Tibial nerve (tissue), 4 donors: ENCODE measurements at regions not wholly inside any gene's neighbourhood (a gene's known extent, or its start where the extent isn't known, plus 50 kb on each side); places are given as distances from the start of the nearest gene placed in this dataset.
"Not testable (repeated sequence)": the region's sequence is repeated elsewhere in the genome, so short reads cannot be mapped to it uniquely, and the experiment has no call there.

Experiments used
- DNase-seq, 2 donors: peaks; one replicate each; pipeline ENCODE4 v3.0.0-alpha.2; 2019; ENCODE audit warnings: low spot score in 2 of 2
- H3K27ac ChIP-seq, 4 donors: fragments of 200-600 bp; sonication (generic) in 3 of 4; one replicate each; pipeline ENCODE4 v1.5.1; 2017 to 2019; ENCODE audit warnings: mild to moderate bottlenecking in 1 of 4
- H3K27me3 ChIP-seq, 2 donors: fragments of 200-600 bp; sonication (generic) in 1 of 2; one replicate each; pipeline versions ENCODE4 v1.5.1 to v1.6.0; 2017 to 2019
- H3K36me3 ChIP-seq, 3 donors: fragments of 200-600 bp; sonication (generic); one replicate each; pipeline ENCODE4 v1.5.1; 2018 to 2019
- H3K4me1 ChIP-seq, 4 donors: fragments of 200-600 bp; sonication (generic) in 3 of 4; one replicate each; pipeline ENCODE4 v1.5.1; 2017 to 2019
- H3K4me3 ChIP-seq, 4 donors: fragments of 200-600 bp; sonication (generic) in 3 of 4; one replicate each; pipeline ENCODE4 v1.5.1; 2017 to 2019; ENCODE audit warnings: mild to moderate bottlenecking in 1 of 4, moderate library complexity in 1 of 4
- H3K9me3 ChIP-seq, 4 donors: fragments of 200-600 bp; sonication (generic) in 3 of 4; one replicate each; pipeline ENCODE4 v1.5.1; 2017 to 2019
- CTCF ChIP-seq, 5 experiments: fragments of 200-600 bp in 3 of 5; fragments of 450-650 bp in 2 of 5; sonication (generic) in 3 of 5; IDR thresholded peaks; one replicate each; pipeline ENCODE4 v1.5.1; 2016 to 2019; ENCODE audit warnings: antibody characterized with exemption in 5 of 5, mild to moderate bottlenecking in 3 of 5, moderate library complexity in 2 of 5
- EP300 ChIP-seq, 2 donors: sonication (generic); formaldehyde crosslinking; IDR thresholded peaks; one replicate each; pipeline ENCODE4 v1.6.1; 2017; ENCODE audit warnings: antibody characterized with exemption in 2 of 2, mild to moderate bottlenecking in 1 of 2
- POLR2A ChIP-seq, 2 donors: fragments of 450-650 bp; IDR thresholded peaks; one replicate each; pipeline ENCODE4 v1.6.1; 2017; ENCODE audit warnings: antibody characterized with exemption in 2 of 2, mild to moderate bottlenecking in 2 of 2, moderate library complexity in 2 of 2
- WGBS, 2 donors: methylation state at CpG; one replicate each; pipeline ENCODE4 v1.1.5; 2018; 5-methylcytosine and 5-hydroxymethylcytosine counted together

- no peak for TF ChIP-seq EP300 (IDR thresholded peaks at IDR 0.05)
- no peak for TF ChIP-seq CTCF (IDR thresholded peaks at IDR 0.05)
- no peak for TF ChIP-seq POLR2A (IDR thresholded peaks at IDR 0.05)
- H3K4me1 ChIP-seq, result no peaks in the 10 kb centered on the region
- 93 to 96% methylated on average over 4 of the region's 4 CpGs for WGBS, 2 donors
- no peak overlapping the region for H3K27ac ChIP-seq
- H3K9me3 ChIP-seq, result peaks cover 0 to 6% (median 0%) of the 10 kb centered on the region in 4 donors
- DNase-seq, result no peak
- H3K27me3 ChIP-seq, result no peaks in the 10 kb centered on the region
- H3K36me3 ChIP-seq, result no peaks in the 10 kb centered on the region
- H3K4me3 ChIP-seq, result no peak overlapping the region
These were observed 281.1 kb upstream of the COL3A1 start for GRCh38 chr2:188693111-188693510.

GRCh38 chr2:188693771-188694170 is 280.4 kb upstream of the COL3A1 start:
- TF ChIP-seq POLR2A (IDR thresholded peaks at IDR 0.05) (no peak), CTCF (IDR thresholded peaks at IDR 0.05) (no peak), EP300 (IDR thresholded peaks at IDR 0.05) (no peak)
- WGBS, 2 donors, result 69 to 83% methylated on average over 2 of the region's 2 CpGs
- Histone ChIP-seq H3K36me3 (no peaks in the 10 kb centered on the region), H3K9me3 (peaks cover 0 to 4% (median 0%) of the 10 kb centered on the region in 4 donors), H3K4me1 (no peaks in the 10 kb centered on the region), H3K27ac (no peak overlapping the region), H3K27me3 (no peaks in the 10 kb centered on the region), H3K4me3 (no peak overlapping the region)
- DNase-seq, result no peak

GRCh38 chr2:188695953-188696352 is 278.2 kb upstream of the COL3A1 start:
- H3K36me3 ChIP-seq, result no peaks in the 10 kb centered on the region
- no peak for DNase-seq
- no peaks in the 10 kb centered on the region for H3K27me3 ChIP-seq
- no peak overlapping the region for H3K4me3 ChIP-seq
- no peaks in the 10 kb centered on the region for H3K4me1 ChIP-seq
- H3K9me3 ChIP-seq, result no peaks in the 10 kb centered on the region
- WGBS, 2 donors, result 21 to 28% methylated on average over 3 of the region's 3 CpGs
- H3K27ac ChIP-seq, result no peak overlapping the region
- no peak for TF ChIP-seq CTCF (IDR thresholded peaks at IDR 0.05)
- no peak for TF ChIP-seq POLR2A (IDR thresholded peaks at IDR 0.05)
- TF ChIP-seq EP300 (IDR thresholded peaks at IDR 0.05), result no peak

GRCh38 chr2:188698151-188698550 is 276.0 kb upstream of the COL3A1 start:
- WGBS, 2 donors, result 88 to 90% methylated on average over 1 of the region's 1 CpG
- not testable (repeated sequence) for H3K27ac ChIP-seq, H3K36me3 ChIP-seq, H3K27me3 ChIP-seq, DNase-seq, H3K4me1 ChIP-seq, H3K4me3 ChIP-seq, H3K9me3 ChIP-seq

- Histone ChIP-seq H3K36me3 (no peaks in the 10 kb centered on the region), H3K9me3 (no peaks in the 10 kb centered on the region), H3K4me3 (no peak overlapping the region), H3K27me3 (no peaks in the 10 kb centered on the region), H3K4me1 (no peaks in the 10 kb centered on the region), H3K27ac (no peak overlapping the region)
- DNase-seq, result no peak
- WGBS, 2 donors, result 73 to 87% methylated on average over 2 of the region's 2 CpGs
- TF ChIP-seq CTCF (IDR thresholded peaks at IDR 0.05) (no peak), POLR2A (IDR thresholded peaks at IDR 0.05) (no peak), EP300 (IDR thresholded peaks at IDR 0.05) (no peak)
These were observed 272.3 kb upstream of the COL3A1 start for GRCh38 chr2:188701836-188702235.

- TF ChIP-seq CTCF (IDR thresholded peaks at IDR 0.05), result no peak
- Histone ChIP-seq H3K27ac (no peak overlapping the region), H3K27me3 (no peaks in the 10 kb centered on the region), H3K4me3 (no peak overlapping the region), H3K4me1 (no peaks in the 10 kb centered on the region), H3K9me3 (peaks cover 0 to 4% (median 0%) of the 10 kb centered on the region in 4 donors), H3K36me3 (no peaks in the 10 kb centered on the region)
- WGBS, 2 donors, result 48 to 59% methylated on average over 2 of the region's 2 CpGs
- DNase-seq, result no peak
These were observed 269.0 kb upstream of the COL3A1 start for GRCh38 chr2:188705191-188705590.
